ENCODE measurements at regions not wholly inside any gene's neighbourhood (a gene's known extent, or its start where the extent isn't known, plus 50 kb on each side); places are given as distances from the start of the nearest gene placed in this dataset.

- DNase-seq (ENCODE audit: low read depth) = no peak
- TF ChIP-seq, protein P1, sequence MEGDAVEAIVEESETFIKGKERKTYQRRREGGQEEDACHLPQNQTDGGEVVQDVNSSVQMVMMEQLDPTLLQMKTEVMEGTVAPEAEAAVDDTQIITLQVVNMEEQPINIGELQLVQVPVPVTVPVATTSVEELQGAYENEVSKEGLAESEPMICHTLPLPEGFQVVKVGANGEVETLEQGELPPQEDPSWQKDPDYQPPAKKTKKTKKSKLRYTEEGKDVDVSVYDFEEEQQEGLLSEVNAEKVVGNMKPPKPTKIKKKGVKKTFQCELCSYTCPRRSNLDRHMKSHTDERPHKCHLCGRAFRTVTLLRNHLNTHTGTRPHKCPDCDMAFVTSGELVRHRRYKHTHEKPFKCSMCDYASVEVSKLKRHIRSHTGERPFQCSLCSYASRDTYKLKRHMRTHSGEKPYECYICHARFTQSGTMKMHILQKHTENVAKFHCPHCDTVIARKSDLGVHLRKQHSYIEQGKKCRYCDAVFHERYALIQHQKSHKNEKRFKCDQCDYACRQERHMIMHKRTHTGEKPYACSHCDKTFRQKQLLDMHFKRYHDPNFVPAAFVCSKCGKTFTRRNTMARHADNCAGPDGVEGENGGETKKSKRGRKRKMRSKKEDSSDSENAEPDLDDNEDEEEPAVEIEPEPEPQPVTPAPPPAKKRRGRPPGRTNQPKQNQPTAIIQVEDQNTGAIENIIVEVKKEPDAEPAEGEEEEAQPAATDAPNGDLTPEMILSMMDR (IDR thresholded peaks at IDR 0.05; ENCODE audit: low read depth, low read length, missing control alignments) = no peak
- in situ Hi-C loops (cut with HindIII; ENCODE audit: low sequenced_read_pairs) = no loop called here
- H3K4me3 ChIP-seq (ENCODE audit: low read depth, low read length) = no peak overlapping the region
Measured at GRCh38 chr6:131391116-131391515, 181.9 kb upstream of the ARG1 start.

DNA sequence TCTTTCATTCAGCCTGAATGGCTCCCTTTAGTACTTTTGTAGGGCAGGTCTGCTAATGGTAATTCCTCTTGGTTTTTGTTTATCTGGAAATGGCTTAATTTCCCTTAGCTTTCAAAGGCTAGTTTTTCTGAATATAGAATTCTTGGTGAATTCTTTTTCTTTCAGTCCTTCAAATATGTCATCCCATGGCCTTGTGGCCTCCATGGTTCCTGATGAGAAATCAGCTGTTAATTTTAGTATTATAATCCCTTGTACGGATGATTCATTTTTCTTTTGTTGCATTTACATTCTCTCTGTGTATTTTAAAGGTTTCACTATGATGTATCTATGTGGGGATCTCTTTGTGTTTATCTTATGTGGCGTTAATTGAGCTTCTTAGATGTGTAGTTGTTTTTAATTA, 179.6 kb upstream of the ARG1 start:
- TF ChIP-seq, protein P1 (IDR thresholded peaks at IDR 0.05; ENCODE audit: low read depth, low read length, missing control alignments) = no peak
- in situ Hi-C loops (cut with HindIII; ENCODE audit: low sequenced_read_pairs) = no loop called here
- H3K4me3 ChIP-seq (ENCODE audit: low read depth, low read length) = no peak overlapping the region
- DNase-seq (ENCODE audit: low read depth) = no peak

- DNase-seq (ENCODE audit: low read depth) = no peak
- TF ChIP-seq, protein P1 (IDR thresholded peaks at IDR 0.05; ENCODE audit: low read depth, low read length, missing control alignments) = no peak
- in situ Hi-C loops (cut with HindIII; ENCODE audit: low sequenced_read_pairs) = no loop called here
- H3K4me3 ChIP-seq (ENCODE audit: low read depth, low read length) = no peak overlapping the region
Measured at GRCh38 chr6:131394768-131395432, 178.1 kb upstream of the ARG1 start.

DNA sequence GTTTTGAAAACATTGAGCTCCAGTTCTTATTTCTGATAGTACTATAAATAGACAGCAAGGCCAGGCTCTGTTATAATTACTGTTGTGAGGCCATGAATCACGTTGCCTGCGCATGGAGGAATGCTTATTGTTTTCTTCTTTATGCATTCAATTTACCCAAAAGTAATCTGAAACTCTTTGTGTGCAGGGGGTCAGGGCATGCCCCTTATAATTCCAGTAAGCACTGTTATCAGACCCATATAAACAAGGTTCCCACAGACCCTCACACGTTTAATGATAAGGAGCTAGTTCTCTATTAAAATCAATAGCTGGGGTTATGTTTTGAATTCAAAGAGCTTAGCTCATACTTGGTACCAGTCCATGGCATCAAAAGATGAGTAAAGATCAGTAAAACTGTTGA, 174.8 kb upstream of the ARG1 start:
- no peak for DNase-seq (ENCODE audit: low read depth)
- TF ChIP-seq, protein P1 (IDR thresholded peaks at IDR 0.05; ENCODE audit: low read depth, low read length, missing control alignments) = no peak
- in situ Hi-C loops (cut with HindIII; ENCODE audit: low sequenced_read_pairs) = no loop called here
- no peak overlapping the region for H3K4me3 ChIP-seq (ENCODE audit: low read depth, low read length)

DNA sequence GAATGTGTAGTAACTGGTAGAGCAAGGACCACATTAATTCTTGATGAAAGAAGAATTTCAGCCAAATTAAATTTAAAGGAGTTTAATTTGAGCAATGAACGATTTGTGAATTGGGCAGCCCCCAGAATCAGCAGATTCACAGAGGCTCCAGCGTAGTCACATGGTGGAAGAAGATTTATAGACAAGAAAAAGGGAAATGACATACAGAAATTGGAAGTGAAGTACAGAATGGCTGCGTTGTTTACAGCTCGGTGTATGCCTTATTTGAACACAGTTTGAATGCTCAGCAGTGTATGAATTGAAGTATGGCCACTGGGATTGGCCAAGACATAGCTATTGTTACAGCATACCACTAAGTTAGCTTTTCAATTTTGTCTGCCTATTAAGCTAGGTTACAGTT, 173.6 kb upstream of the ARG1 start:
- DNase-seq (ENCODE audit: low read depth) = no peak
- TF ChIP-seq, protein P1 (IDR thresholded peaks at IDR 0.05; ENCODE audit: low read depth, low read length, missing control alignments) = no peak
- in situ Hi-C loops (cut with HindIII; ENCODE audit: low sequenced_read_pairs) = no loop called here
- no peak overlapping the region for H3K4me3 ChIP-seq (ENCODE audit: low read depth, low read length)

- H3K4me3 ChIP-seq (ENCODE audit: low read depth, low read length) = no peak overlapping the region
- TF ChIP-seq, protein P1 (IDR thresholded peaks at IDR 0.05; ENCODE audit: low read depth, low read length, missing control alignments) = no peak
- peak; percentile 26 for DNase-seq (ENCODE audit: low read depth)
- in situ Hi-C loops (cut with HindIII; ENCODE audit: low sequenced_read_pairs) = no loop called here
Measured at GRCh38 chr6:131400054-131400778, 172.8 kb upstream of the ARG1 start.

Data from astrocyte of the cerebellum (primary cell).